HG02981 (cell line): ENCODE measurements at regions not wholly inside any gene's neighbourhood (a gene's known extent, or its start where the extent isn't known, plus 50 kb on each side); places are given as distances from the start of the nearest gene placed in this dataset.
"Not testable (repeated sequence)": the region's sequence is repeated elsewhere in the genome, so short reads cannot be mapped to it uniquely, and the experiment has no call there.

Source experiments
- ATAC-seq: cut with Tn5 transposase; IDR thresholded peaks from one replicate; pipeline ENCODE4 v1.9.1; 2021; ENCODE audit warnings: mild to moderate bottlenecking, moderate library complexity; ENCODE audit not compliant: unreplicated experiment

GRCh38 chr2:144027593-144027992 is 492.3 kb downstream of the ZEB2 start:
- ATAC-seq: no peak

GRCh38 chr2:144026753-144027152 is 493.2 kb downstream of the ZEB2 start:
- ATAC-seq: no peak

- no peak for ATAC-seq
Observed at GRCh38 chr2:144020047-144020446, 499.9 kb downstream of the ZEB2 start.

- no peak for ATAC-seq
Observed at GRCh38 chr2:144015655-144016245, 504.2 kb downstream of the ZEB2 start.

GRCh38 chr2:144015036-144015435 is 504.9 kb downstream of the ZEB2 start:
- no peak for ATAC-seq

- ATAC-seq: no peak
Observed at GRCh38 chr2:144014103-144014502, 505.8 kb downstream of the ZEB2 start.

GRCh38 chr2:144012304-144012703 is 507.6 kb downstream of the ZEB2 start:
- no peak for ATAC-seq

GRCh38 chr2:144011553-144011952 is 508.4 kb downstream of the ZEB2 start:
- ATAC-seq: no peak

- no peak for ATAC-seq
Observed at GRCh38 chr2:144011098-144011497, 508.8 kb downstream of the ZEB2 start.

GRCh38 chr2:144010096-144010836 is 509.7 kb downstream of the ZEB2 start:
- ATAC-seq: no peak

GRCh38 chr2:144006139-144006538 is 513.8 kb downstream of the ZEB2 start:
- ATAC-seq: no peak

GRCh38 chr2:144004742-144005141 is 515.2 kb downstream of the ZEB2 start:
- ATAC-seq: no peak

GRCh38 chr2:144003460-144004075 is 516.4 kb downstream of the ZEB2 start:
- ATAC-seq: no peak

- ATAC-seq: no peak
Observed at GRCh38 chr2:143996974-143997373, 522.9 kb downstream of the ZEB2 start.

GRCh38 chr2:143994961-143995360 is 525.0 kb downstream of the ZEB2 start:
- ATAC-seq: no peak

- not testable (repeated sequence) for ATAC-seq
Observed at GRCh38 chr2:143991596-143991995, 528.3 kb downstream of the ZEB2 start.

- no peak for ATAC-seq
Observed at GRCh38 chr2:143988082-143988481, 531.8 kb downstream of the ZEB2 start.

- no peak for ATAC-seq
Observed at GRCh38 chr2:143981428-143981827, 538.5 kb downstream of the ZEB2 start.

GRCh38 chr2:143977356-143977755 is 542.6 kb downstream of the ZEB2 start:
- ATAC-seq: no peak

- no peak for ATAC-seq
Observed at GRCh38 chr2:143975216-143975615, 544.7 kb downstream of the ZEB2 start.

- no peak for ATAC-seq
Observed at GRCh38 chr2:143974262-143974661, 545.7 kb downstream of the ZEB2 start.

- ATAC-seq: no peak
Observed at GRCh38 chr2:143968860-143969259, 551.1 kb downstream of the ZEB2 start.
